ENCODE measurements at regions not wholly inside any gene's neighbourhood (a gene's known extent, or its start where the extent isn't known, plus 50 kb on each side); places are given as distances from the start of the nearest gene placed in this dataset.

GRCh38 chr13:111947876-111948275, 119.1 kb upstream of the SOX1 start:
- TF ChIP-seq POLR2AphosphoS5 (IDR thresholded peaks at IDR 0.05) (no peak), CTCF (IDR thresholded peaks at IDR 0.05) (no peak), POLR2A (IDR thresholded peaks at IDR 0.05; ENCODE audit: low read depth) (no peak), EP300 (IDR thresholded peaks at IDR 0.05) (no peak)

All from esophagus muscularis mucosa (tissue), 4 donors.